GM18508 (cell line): ENCODE measurements at regions not wholly inside any gene's neighbourhood (a gene's known extent, or its start where the extent isn't known, plus 50 kb on each side); places are given as distances from the start of the nearest gene placed in this dataset.
"Not testable (repeated sequence)": the region's sequence is repeated elsewhere in the genome, so short reads cannot be mapped to it uniquely, and the experiment has no call there.

Source experiments
- ATAC-seq: cut with Tn5 transposase; IDR thresholded peaks from one replicate; pipeline ENCODE4 v1.9.1; 2021; ENCODE audit warnings: moderate number of reproducible peaks; ENCODE audit not compliant: insufficient read depth, unreplicated experiment

GRCh38 chr14:89476354-89476896 lies 59.4 kb upstream of the FOXN3 start:
- ATAC-seq: no peak

GRCh38 chr14:89474464-89474863 lies 57.4 kb upstream of the FOXN3 start:
- ATAC-seq: no peak

GRCh38 chr14:89473989-89474388 lies 57.0 kb upstream of the FOXN3 start:
- ATAC-seq: no peak

DNA sequence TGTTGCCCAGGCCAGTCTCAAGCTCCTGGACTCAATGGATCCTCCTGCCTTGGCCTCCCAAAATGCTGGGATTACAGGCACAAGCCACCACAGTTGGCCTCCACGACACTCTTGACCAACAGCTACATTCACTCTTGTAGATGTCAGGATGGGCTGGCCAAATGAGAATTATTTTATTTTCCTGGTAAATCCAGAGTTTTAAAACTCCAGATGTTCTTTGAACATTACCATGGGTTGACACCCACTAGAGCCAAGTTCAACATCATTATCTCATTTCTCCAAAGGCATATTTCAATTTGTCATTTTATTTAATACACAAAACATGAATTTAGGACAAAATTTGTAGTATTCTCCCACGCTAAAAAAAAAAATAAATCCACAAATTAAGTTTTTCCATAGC lies 56.5 kb upstream of the FOXN3 start:
- no peak for ATAC-seq

GRCh38 chr14:89470401-89470800 lies 53.4 kb upstream of the FOXN3 start:
- ATAC-seq: no peak

DNA sequence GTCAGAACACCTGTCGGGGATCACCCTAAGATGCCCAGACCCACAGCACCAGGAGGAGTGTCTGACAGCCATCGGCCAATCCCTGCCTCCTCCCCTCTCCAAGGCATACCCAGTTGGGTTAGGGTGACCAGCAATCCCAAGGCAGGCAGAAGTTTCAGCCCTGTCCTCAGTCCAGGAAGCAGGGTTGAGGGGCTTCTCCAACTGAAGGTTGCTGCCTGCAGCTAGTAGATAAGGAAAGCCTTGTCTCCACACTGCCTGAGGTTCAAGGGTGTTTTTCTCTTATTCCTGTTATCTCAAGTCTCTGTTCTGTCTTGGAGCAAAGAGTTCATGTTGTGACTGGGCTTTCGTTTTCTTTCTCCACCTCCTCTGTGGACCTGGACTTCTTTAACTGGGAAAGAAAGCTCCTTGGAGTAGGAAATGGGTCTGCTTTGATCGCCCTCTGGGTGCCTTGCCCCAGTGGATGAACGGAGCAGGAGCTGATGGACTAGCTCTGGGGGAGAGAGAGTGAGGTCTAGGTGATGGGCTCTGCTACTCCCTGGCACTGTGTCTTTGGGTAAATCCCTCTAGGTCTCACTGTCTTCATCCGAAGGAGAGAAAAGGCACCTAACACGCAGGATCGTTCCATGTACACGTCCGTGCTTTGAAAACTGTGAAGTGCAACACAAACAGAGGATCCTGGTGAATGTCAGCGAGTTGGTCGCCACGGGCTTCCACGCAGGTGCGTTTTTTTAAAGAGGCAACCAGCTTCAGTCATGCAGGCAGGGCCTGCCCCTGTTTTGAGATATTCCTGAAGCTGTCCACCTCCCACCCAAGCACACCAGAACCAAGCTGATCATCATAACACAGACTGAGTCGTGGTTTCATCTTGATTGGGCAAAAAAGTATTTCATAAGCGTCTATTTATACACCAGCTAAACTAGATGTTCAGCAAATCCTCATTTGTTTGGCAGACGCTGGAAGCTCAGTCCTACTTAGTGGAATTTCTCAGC lies 52.5 kb upstream of the FOXN3 start:
- ATAC-seq: no peak

- no peak for ATAC-seq
These were observed 51.5 kb upstream of the FOXN3 start for GRCh38 chr14:89468566-89468965.

DNA sequence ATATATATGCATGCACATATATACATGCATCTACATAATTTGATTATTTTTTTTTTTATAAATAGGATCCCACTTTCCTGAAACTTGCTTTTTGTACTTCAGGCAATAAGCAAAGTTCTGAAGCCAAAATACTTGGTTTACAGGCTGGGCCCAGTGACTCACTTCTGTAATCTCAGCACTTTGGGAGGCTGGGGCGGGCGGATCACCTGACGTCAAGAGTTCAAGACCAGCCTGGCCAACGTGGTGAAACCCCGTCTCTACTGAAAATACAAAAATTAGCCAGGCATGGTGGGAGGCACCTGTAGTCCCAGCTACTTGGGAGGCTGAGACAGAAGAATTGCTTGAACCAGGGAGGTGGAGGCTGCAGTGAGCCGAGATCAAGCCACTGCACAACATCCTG lies 51.0 kb upstream of the FOXN3 start:
- ATAC-seq: not testable (repeated sequence)

DNA sequence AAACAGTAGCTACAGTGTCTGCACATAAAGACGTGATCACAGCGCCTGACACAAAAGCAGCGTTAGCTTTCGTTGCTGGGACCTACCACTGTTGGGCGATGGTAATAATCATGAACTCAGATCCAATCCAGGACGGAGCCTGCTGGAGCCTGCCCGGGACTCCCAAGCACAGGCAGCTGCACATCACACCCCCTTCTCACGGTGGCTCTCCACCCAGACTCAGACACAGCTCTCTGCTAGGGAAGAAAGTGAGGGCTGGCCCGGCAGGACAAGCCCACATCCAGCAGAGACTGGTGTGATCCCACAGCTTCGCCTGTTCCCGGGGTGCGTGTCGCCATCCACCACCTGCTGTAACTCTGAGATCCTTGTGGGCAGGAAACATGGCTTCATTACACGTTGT lies 49.9 kb upstream of the FOXN3 start:
- no peak for ATAC-seq
